Peyer's patch (tissue), 4 donors: ENCODE measurements at regions not wholly inside any gene's neighbourhood (a gene's known extent, or its start where the extent isn't known, plus 50 kb on each side); places are given as distances from the start of the nearest gene placed in this dataset.

Source experiments
- DNase-seq, 3 donors: peaks; one replicate each; pipeline ENCODE4 v3.0.0-alpha.2; 2017 to 2019
- H3K27ac ChIP-seq, 4 donors: fragments of 200-600 bp; sonication (generic); one replicate each; pipeline ENCODE4 v1.5.1; 2016 to 2019
- H3K27me3 ChIP-seq, 2 donors: fragments of 200-600 bp; sonication (generic); one replicate each; pipeline ENCODE4 v1.5.1; 2019
- H3K36me3 ChIP-seq, 3 donors: fragments of 200-600 bp; sonication (generic); one replicate each; pipeline ENCODE4 v1.5.1; 2016 to 2019
- H3K4me1 ChIP-seq, 4 donors: fragments of 200-600 bp; sonication (generic); one replicate each; pipeline ENCODE4 v1.5.1; 2016 to 2019
- H3K4me3 ChIP-seq, 4 donors: fragments of 200-600 bp; sonication (generic); 1 replicate in 3 of 4; 2 replicates in 1 of 4; pipeline ENCODE4 v1.5.1; 2016 to 2019; ENCODE audit warnings: mild to moderate bottlenecking in 1 of 4
- H3K9me3 ChIP-seq, 4 donors: fragments of 200-600 bp; sonication (generic); one replicate each; pipeline ENCODE4 v1.5.1; 2016 to 2019; ENCODE audit warnings: mild to moderate bottlenecking in 1 of 4
- CTCF ChIP-seq, 6 experiments: fragments of 450-650 bp in 4 of 6; fragments of 200-600 bp in 2 of 6; sonication (generic) in 1 of 6; IDR thresholded peaks; one replicate each; pipeline ENCODE4 v1.5.1; 2017 to 2019; ENCODE audit warnings: antibody characterized with exemption in 6 of 6, mild to moderate bottlenecking in 3 of 6, moderate library complexity in 1 of 6
- POLR2A ChIP-seq, 2 donors: fragments of 450-650 bp; IDR thresholded peaks; one replicate each; pipeline ENCODE4 v1.5.1; 2017; ENCODE audit warnings: antibody characterized with exemption in 2 of 2, mild to moderate bottlenecking in 2 of 2, moderate library complexity in 2 of 2

GRCh38 chr12:87720967-87721366, 308.2 kb downstream of the C12orf50 start:
- Histone ChIP-seq H3K36me3 (no peaks in the 10 kb centered on the region), H3K27ac (no peak overlapping the region), H3K4me3 (no peak overlapping the region), H3K27me3 (no peaks in the 10 kb centered on the region), H3K9me3 (no peaks in the 10 kb centered on the region), H3K4me1 (no peaks in the 10 kb centered on the region)
- DNase-seq = no peak
- TF ChIP-seq CTCF (IDR thresholded peaks at IDR 0.05) (no peak), POLR2A (IDR thresholded peaks at IDR 0.05) (no peak)

GRCh38 chr12:87704374-87704773, 324.8 kb downstream of the C12orf50 start:
- Histone ChIP-seq H3K27me3 (no peaks in the 10 kb centered on the region), H3K9me3 (no peaks in the 10 kb centered on the region), H3K4me3 (no peak overlapping the region), H3K27ac (no peak overlapping the region), H3K4me1 (no peaks in the 10 kb centered on the region), H3K36me3 (no peaks in the 10 kb centered on the region)
- no peak for DNase-seq
- no peak for TF ChIP-seq CTCF (IDR thresholded peaks at IDR 0.05)

GRCh38 chr12:87690236-87690810, 338.9 kb downstream of the C12orf50 start:
- Histone ChIP-seq H3K4me1 (no peaks in the 10 kb centered on the region), H3K4me3 (no peak overlapping the region), H3K36me3 (no peaks in the 10 kb centered on the region), H3K27me3 (no peaks in the 10 kb centered on the region), H3K9me3 (no peaks in the 10 kb centered on the region), H3K27ac (no peak overlapping the region)
- TF ChIP-seq CTCF (IDR thresholded peaks at IDR 0.05) (no peak), POLR2A (IDR thresholded peaks at IDR 0.05) (no peak)
- no peak for DNase-seq

- no peak for DNase-seq
- Histone ChIP-seq H3K4me1 (no peaks in the 10 kb centered on the region), H3K27ac (no peak overlapping the region), H3K9me3 (no peaks in the 10 kb centered on the region), H3K36me3 (no peaks in the 10 kb centered on the region), H3K4me3 (no peak overlapping the region), H3K27me3 (no peaks in the 10 kb centered on the region)
- no peak for TF ChIP-seq POLR2A (IDR thresholded peaks at IDR 0.05)
- no peak for TF ChIP-seq CTCF (IDR thresholded peaks at IDR 0.05)
Observed at GRCh38 chr12:87689196-87689595, 340.0 kb downstream of the C12orf50 start.

GRCh38 chr12:87687362-87687761, 341.8 kb downstream of the C12orf50 start:
- no peaks in the 10 kb centered on the region for H3K9me3 ChIP-seq
- H3K4me3 ChIP-seq = no peak overlapping the region
- H3K4me1 ChIP-seq = no peaks in the 10 kb centered on the region
- no peaks in the 10 kb centered on the region for H3K36me3 ChIP-seq
- DNase-seq = no peak
- H3K27me3 ChIP-seq = no peaks in the 10 kb centered on the region
- TF ChIP-seq CTCF (IDR thresholded peaks at IDR 0.05) (no peak), POLR2A (IDR thresholded peaks at IDR 0.05) (no peak)
- H3K27ac ChIP-seq = no peak overlapping the region

GRCh38 chr12:87685696-87686095, 343.5 kb downstream of the C12orf50 start:
- Histone ChIP-seq H3K27ac (no peak overlapping the region), H3K4me3 (no peak overlapping the region), H3K27me3 (no peaks in the 10 kb centered on the region), H3K4me1 (no peaks in the 10 kb centered on the region), H3K36me3 (no peaks in the 10 kb centered on the region), H3K9me3 (no peaks in the 10 kb centered on the region)
- TF ChIP-seq POLR2A (IDR thresholded peaks at IDR 0.05) (no peak), CTCF (IDR thresholded peaks at IDR 0.05) (no peak)
- no peak for DNase-seq
